Middle frontal gyrus (tissue), 1 donor: ENCODE measurements at regions not wholly inside any gene's neighbourhood (a gene's known extent, or its start where the extent isn't known, plus 50 kb on each side); places are given as distances from the start of the nearest gene placed in this dataset.

Source experiments
- DNase-seq: peaks from one replicate; pipeline ENCODE4 v3.0.0-alpha.2; 2015; ENCODE audit warnings: low spot score; ENCODE audit errors: extremely low spot score

DNA sequence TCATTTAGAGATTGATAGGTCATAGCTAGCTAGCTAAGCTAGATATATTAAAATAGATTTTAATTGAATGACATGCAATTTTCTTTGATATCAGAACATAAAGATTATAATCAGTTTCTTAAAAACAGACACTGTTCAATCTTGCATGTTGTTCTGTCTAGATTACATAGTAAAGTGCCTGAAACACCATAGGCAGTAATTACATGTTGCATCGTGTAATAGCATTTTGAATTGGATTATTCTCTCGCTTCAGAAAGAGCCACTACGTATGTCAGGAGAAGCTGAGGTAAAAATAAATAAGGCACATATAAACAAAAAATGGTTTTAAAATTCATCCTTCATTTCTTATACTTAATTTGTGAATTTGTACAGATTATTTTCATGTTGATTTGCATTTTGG lies 148.0 kb upstream of the CDH12 start:
- no peak for DNase-seq

DNA sequence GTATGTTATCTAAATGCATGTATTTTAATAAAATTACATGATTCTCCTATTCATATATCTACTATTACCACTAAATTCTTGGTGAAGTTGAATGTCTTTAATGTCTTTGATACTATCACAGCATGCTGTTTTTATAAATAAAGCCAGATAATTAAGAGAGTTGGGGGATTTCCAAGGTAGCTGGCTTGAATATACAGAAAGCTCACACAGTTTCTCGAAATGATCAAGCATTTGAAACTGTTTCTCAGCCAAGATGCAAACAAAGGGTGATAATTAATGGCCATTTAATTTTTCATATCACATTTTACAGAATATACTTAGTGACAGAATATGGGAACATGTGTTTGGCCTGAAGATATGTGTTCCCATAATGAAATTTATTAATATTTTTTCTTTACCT lies 145.6 kb upstream of the CDH12 start:
- DNase-seq = no peak

DNA sequence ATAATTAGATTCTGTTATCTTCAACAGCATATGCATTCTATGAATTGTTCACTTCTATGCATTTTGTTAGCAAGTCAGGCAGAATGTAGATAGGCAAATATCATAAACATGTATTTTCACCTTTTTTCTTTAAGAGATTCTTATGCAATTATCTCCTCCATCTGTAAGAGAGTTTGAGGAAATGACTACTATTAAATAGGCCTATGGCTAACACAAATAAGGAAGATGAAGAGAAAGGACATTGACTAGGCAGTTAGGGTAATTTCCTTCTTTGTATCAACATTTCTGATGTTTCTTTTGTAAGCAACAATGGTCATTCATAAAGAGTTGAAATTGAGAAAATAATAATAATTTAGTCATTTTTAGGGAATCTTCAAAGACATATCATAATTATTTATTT lies 145.2 kb upstream of the CDH12 start:
- no peak for DNase-seq

DNA sequence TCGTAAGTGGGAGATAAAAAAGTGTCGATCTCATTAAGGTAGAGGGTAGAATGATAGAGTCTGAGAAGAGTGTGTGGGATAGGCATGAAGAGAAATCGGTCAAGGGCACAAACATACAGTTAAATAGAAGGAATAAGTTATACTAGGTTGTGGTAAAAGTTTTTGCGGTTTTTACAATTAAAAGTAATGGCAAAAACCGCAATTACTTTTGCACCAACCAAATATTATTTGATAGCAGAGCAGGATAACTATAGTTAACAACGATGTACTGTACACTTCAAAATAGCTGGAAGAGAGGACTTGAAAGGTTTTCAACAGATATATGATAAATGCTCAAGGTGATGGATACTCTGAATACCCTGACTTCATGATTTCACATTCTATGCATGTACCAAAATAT lies 135.8 kb upstream of the CDH12 start:
- no peak for DNase-seq

DNA sequence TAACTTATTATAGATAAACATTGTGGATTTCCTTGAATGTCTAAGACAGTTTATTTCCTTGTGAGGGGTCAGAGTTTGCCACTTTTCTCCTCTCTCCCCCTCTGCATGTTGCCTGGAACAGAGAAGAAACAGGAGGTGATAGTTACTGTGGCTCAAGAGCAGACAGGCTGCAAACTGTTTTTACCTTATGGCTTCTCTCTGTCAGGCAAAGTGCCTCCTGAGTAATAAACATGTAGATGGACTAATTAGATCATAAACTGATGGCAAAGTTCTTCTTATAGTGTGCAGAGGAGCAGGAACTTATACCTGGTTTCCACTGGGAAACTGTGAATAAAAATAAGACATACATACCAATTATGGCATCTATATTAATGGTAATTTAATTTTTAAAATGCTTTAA lies 133.1 kb upstream of the CDH12 start:
- no peak for DNase-seq

DNA sequence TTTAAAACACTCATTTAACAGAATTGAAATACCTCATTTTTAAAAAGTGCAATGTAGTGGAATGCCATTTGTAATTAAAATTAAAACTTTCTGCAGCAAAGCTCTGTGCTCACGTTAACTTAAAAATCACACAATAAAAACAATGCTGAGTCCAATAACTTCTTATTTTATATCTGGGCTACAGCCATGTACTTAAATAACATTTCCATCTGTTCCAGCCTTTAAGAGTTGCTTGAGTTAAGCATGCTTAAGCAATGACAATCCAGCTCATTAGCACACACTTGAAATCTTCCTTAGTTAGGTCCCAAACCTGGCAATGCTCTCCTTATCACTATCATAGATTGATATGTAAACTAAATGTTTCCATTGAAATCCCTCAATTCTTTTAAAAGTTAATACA lies 132.3 kb upstream of the CDH12 start:
- no peak for DNase-seq

DNA sequence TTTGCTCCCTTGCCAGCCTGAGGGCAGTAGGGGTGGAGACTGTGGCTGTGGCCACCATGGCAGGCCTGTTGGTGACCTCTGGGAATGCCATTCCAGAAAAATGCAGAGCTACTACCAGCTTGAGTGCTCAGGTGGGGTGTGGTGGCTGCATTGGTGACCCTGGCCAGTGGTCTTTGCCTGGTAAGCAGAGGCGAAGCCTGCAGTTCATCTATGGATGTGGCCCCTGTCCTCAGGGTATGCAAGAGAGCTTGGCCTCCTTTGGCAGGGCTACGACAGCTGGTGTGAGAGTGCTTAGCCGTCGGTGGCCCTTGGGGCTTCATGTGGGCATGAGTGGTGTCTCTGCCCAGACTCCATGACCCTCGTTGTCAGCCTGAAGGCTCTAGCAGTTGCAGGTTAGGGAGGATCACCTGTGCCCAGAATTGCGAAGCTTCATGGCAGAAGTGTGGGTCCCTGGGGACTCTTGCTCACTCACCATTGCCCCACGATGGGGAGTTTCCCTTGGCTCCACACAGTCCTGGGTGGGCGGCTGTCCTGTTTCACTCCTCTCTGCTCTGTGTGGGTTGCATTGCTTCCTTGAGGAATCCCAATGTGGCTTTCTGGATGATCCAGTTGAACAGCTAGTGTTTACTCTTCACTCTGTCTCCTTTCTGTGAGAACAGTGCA lies 117.9 kb upstream of the CDH12 start:
- DNase-seq = no peak

- DNase-seq = no peak
Observed at GRCh38 chr5:22970491-22970890, 117.3 kb upstream of the CDH12 start.

DNA sequence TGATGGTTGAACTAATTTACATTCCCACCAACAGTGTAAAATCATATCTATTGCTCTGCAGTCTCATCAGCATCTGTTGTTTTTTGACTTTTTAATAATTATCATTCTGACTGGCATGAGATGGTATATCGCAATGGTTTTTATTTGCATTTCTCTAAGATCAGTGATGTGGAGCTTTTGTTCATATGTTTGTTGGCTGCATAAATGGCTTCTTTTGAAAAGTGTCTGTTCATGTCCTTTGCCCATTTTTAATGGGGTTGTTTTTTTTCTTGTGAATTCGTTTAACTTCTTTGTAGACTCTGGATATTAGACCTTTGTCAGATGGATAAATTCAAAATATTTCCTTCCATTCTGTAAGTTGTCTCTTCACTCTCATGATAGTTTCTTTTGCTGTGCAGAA lies 115.2 kb upstream of the CDH12 start:
- DNase-seq = no peak

- no peak for DNase-seq
Observed at GRCh38 chr5:22965960-22966359, 112.8 kb upstream of the CDH12 start.

DNA sequence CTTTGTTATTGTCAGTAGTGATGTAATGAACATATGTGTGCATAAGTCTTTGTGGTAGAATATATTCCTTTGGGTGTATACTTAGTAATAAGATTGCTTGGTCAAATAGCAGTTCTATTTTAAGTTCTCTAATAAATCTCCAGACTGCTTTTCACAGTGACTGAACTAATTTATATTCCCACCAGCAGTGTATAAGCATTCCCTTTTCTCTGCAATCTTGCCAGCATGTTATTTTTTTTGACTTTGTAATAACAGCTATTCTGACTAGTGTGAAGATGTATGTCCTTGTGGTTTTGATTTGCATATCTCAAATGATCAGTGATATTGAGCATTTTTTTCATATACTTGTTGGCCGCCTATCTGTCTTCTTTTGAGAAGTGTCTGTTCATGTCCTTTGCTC lies 111.5 kb upstream of the CDH12 start:
- DNase-seq = no peak

GRCh38 chr5:22958462-22959262 lies 105.5 kb upstream of the CDH12 start:
- no peak for DNase-seq

DNA sequence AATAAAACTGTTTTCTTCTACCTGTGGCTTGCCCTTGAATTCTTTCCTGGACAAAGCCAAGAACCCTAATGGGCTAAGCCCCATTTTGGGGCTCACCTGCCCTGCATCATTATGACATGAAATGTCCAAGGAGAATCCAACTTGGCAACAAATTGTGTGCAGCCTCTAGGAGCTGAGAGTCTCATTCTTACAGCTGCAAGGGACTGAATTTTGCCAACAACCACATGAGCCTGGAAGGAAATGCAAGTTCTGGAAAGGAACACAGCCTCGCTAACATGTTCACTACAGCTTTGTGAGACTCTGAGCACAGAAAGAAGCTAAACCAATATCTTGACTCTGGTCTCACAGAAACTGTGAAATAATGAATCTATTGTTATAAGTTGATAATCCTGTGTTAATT lies 94.8 kb upstream of the CDH12 start:
- no peak for DNase-seq

DNA sequence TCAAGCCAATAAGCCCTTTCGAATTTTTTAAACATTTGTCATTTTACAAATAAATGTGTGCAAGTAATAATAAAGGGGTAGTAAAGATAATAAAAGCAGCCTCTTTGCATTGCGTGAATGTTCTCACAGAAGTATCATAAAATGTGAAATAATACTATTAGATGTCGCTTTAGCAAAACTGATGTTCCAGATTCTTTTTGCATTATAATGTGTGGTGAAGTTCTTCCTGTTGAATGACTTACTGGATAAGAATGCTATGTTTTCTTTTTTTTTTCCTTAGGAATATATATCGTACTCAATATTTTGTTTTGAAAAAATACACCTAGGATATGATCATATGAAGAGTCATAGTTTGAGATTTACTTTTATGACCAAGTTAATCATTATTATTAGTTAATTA lies 85.2 kb upstream of the CDH12 start:
- no peak for DNase-seq

DNA sequence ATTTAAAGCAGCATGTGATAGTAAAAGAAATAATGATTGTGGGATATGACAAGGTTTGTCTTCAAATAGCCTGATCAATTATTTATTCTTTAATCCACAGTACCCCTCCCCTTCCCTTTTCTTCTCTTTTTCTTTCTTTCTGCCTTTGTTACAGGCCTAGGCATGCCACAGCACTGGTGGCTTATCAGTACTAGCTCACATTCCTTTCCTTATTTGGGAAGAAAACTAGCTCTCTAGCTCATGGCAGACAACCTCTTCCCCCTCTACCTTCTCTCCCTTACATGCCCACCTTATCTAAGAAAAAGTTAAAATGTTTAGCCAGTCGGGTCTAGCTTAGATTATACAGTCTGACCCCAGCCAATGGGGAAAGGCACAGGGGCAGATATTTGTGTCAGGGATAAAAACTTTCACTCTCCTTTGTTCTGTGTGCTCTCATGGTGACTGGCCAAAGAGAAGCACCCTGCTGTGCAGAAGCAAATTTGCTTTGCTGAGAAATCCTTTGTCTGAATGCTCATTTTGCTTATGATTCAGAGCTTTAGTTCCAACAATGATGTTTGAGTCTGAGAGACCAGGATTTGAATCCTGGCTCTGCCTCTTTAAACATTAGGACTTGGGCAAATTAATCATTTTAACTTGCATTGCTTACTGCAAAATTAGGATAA lies 75.8 kb upstream of the CDH12 start:
- DNase-seq = no peak

GRCh38 chr5:22926574-22926973 lies 73.4 kb upstream of the CDH12 start:
- DNase-seq = no peak

- no peak for DNase-seq
Observed at GRCh38 chr5:22918511-22918910, 65.4 kb upstream of the CDH12 start.

DNA sequence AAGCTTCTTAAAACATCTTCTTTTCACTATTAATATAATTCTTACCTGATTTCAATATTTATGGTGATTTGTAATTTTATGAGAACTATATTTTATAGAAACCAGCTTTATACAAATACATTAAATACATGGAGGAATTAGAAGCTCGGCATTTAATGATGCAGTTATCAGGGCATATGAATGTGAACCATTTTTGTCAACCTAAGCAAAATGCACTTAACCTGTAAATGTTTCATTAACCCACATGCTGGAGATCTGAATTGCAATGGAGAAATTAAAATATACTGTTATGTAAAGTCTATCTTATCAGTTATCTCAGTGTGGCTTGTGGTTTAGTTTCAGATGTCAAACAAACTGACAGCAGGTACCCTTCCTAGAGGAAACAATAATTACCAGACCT lies 63.2 kb upstream of the CDH12 start:
- DNase-seq = no peak

DNA sequence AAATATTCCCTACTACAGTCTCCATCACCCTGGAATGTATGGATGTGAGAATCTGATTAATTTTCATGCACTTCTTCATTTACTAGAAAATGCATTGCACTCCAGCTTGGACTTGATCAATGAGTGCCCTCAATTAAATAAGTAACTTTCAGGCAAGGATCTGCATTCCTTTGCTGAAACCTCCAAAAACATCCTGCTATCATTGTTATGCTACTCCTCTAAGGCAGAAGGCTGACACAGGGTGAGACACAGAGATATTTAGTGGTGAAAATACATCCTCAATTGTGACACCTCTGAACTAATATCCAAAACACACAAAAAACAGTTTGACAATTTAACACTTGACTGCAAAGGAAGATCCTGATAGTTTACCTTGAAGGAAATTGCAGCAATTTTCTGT lies 57.9 kb upstream of the CDH12 start:
- no peak for DNase-seq

GRCh38 chr5:22910523-22910922 lies 57.4 kb upstream of the CDH12 start:
- no peak for DNase-seq

- DNase-seq = no peak
Observed at GRCh38 chr5:22908586-22908985, 55.4 kb upstream of the CDH12 start.

GRCh38 chr5:22908129-22908528 lies 55.0 kb upstream of the CDH12 start:
- no peak for DNase-seq
